SK-N-SH (cell line): ENCODE measurements at regions not wholly inside any gene's neighbourhood (a gene's known extent, or its start where the extent isn't known, plus 50 kb on each side); places are given as distances from the start of the nearest gene placed in this dataset.

Experiments
- CHD2 ChIP-seq: fragments of 150-350 bp; IDR thresholded peaks from 2 replicates; pipeline ENCODE4 v1.6.1; 2018; ENCODE audit warnings: low read length; ENCODE audit not compliant: partially characterized antibody
- FOSL2 ChIP-seq: IDR thresholded peaks from 2 replicates; pipeline ENCODE4 v1.4.0; 2012; ENCODE audit warnings: low read depth, mild to moderate bottlenecking, moderate library complexity, borderline replicate concordance
- FOXM1 ChIP-seq: IDR thresholded peaks from 2 replicates; pipeline ENCODE4 v1.4.0; 2012; ENCODE audit warnings: low read depth, mild to moderate bottlenecking
- SIN3A ChIP-seq: IDR thresholded peaks from 2 replicates; pipeline ENCODE4 v1.6.1; 2012; ENCODE audit warnings: low read depth, mild to moderate bottlenecking, low read length, moderate library complexity, borderline replicate concordance
- TF ChIP-seq, protein P1 (sequence below): fragments of 200-600 bp; sonication (generic); IDR thresholded peaks from 2 replicates; pipeline ENCODE4 v1.6.1; 2017; ENCODE audit warnings: antibody characterized with exemption, mild to moderate bottlenecking, moderate library complexity
- TF ChIP-seq, protein P2 (sequence below): IDR thresholded peaks from 2 replicates; pipeline ENCODE4 v1.4.0; 2012; ENCODE audit warnings: low read depth
- TF ChIP-seq, protein P3 (sequence below): IDR thresholded peaks from 2 replicates; pipeline ENCODE4 v1.4.0; 2012; ENCODE audit warnings: low read depth, borderline replicate concordance

GRCh38 chr1:195933835-195934234 lies 674.4 kb downstream of the KCNT2 start:
- TF ChIP-seq FOXM1 (no peak), SIN3A (no peak), CHD2 (no peak), FOSL2 (no peak)
- TF ChIP-seq, protein P1, sequence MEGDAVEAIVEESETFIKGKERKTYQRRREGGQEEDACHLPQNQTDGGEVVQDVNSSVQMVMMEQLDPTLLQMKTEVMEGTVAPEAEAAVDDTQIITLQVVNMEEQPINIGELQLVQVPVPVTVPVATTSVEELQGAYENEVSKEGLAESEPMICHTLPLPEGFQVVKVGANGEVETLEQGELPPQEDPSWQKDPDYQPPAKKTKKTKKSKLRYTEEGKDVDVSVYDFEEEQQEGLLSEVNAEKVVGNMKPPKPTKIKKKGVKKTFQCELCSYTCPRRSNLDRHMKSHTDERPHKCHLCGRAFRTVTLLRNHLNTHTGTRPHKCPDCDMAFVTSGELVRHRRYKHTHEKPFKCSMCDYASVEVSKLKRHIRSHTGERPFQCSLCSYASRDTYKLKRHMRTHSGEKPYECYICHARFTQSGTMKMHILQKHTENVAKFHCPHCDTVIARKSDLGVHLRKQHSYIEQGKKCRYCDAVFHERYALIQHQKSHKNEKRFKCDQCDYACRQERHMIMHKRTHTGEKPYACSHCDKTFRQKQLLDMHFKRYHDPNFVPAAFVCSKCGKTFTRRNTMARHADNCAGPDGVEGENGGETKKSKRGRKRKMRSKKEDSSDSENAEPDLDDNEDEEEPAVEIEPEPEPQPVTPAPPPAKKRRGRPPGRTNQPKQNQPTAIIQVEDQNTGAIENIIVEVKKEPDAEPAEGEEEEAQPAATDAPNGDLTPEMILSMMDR, result no peak
- TF ChIP-seq, protein P2, sequence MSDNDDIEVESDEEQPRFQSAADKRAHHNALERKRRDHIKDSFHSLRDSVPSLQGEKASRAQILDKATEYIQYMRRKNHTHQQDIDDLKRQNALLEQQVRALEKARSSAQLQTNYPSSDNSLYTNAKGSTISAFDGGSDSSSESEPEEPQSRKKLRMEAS, result no peak
- TF ChIP-seq, protein P3, sequence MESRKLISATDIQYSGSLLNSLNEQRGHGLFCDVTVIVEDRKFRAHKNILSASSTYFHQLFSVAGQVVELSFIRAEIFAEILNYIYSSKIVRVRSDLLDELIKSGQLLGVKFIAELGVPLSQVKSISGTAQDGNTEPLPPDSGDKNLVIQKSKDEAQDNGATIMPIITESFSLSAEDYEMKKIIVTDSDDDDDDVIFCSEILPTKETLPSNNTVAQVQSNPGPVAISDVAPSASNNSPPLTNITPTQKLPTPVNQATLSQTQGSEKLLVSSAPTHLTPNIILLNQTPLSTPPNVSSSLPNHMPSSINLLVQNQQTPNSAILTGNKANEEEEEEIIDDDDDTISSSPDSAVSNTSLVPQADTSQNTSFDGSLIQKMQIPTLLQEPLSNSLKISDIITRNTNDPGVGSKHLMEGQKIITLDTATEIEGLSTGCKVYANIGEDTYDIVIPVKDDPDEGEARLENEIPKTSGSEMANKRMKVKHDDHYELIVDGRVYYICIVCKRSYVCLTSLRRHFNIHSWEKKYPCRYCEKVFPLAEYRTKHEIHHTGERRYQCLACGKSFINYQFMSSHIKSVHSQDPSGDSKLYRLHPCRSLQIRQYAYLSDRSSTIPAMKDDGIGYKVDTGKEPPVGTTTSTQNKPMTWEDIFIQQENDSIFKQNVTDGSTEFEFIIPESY, result no peak
